ENCODE measurements at regions not wholly inside any gene's neighbourhood (a gene's known extent, or its start where the extent isn't known, plus 50 kb on each side); places are given as distances from the start of the nearest gene placed in this dataset.

DNA sequence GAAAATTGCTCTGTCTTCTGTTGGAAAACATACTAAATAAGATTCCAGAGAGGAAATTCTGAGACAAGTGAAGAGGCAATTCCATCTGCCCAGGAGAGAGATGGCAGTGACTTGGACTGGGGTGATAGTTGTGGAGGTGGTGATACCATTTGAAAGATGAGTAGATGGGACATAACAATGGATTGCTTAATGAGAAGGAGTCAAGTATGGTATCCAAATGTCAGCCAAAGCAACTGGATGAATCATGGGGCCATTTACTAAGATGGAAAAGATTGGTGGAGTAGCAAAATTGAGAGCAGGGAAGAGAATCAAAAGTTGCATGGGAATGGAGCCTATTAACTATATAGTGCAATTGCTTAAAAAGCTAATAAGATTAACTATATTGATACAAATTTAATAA lies 222.1 kb downstream of the ETAA1 start:
- no peak for TF ChIP-seq POLR2A (IDR thresholded peaks at IDR 0.05)
- TF ChIP-seq, protein P1, sequence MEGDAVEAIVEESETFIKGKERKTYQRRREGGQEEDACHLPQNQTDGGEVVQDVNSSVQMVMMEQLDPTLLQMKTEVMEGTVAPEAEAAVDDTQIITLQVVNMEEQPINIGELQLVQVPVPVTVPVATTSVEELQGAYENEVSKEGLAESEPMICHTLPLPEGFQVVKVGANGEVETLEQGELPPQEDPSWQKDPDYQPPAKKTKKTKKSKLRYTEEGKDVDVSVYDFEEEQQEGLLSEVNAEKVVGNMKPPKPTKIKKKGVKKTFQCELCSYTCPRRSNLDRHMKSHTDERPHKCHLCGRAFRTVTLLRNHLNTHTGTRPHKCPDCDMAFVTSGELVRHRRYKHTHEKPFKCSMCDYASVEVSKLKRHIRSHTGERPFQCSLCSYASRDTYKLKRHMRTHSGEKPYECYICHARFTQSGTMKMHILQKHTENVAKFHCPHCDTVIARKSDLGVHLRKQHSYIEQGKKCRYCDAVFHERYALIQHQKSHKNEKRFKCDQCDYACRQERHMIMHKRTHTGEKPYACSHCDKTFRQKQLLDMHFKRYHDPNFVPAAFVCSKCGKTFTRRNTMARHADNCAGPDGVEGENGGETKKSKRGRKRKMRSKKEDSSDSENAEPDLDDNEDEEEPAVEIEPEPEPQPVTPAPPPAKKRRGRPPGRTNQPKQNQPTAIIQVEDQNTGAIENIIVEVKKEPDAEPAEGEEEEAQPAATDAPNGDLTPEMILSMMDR (IDR thresholded peaks at IDR 0.05 in 4 of 5, conservative IDR thresholded peaks at IDR 0.05 in 1 of 5): no peak

Measured in gastrocnemius medialis (tissue), 4 donors.